WERI-Rb-1 (cell line): ENCODE measurements at regions not wholly inside any gene's neighbourhood (a gene's known extent, or its start where the extent isn't known, plus 50 kb on each side); places are given as distances from the start of the nearest gene placed in this dataset.
"Not testable (repeated sequence)": the region's sequence is repeated elsewhere in the genome, so short reads cannot be mapped to it uniquely, and the experiment has no call there.

Experiments
- DNase-seq: peaks from one replicate; pipeline ENCODE4 v3.0.0-alpha.2; 2020
- H3K27ac ChIP-seq: fragments of 250-450 bp; sonication (Bioruptor Pico); 2 replicates; pipeline ENCODE4 v1.5.1; 2020; ENCODE audit warnings: mild to moderate bottlenecking, moderate library complexity
- H3K27me3 ChIP-seq: fragments of 250-450 bp; sonication (Bioruptor Pico); 2 replicates; pipeline ENCODE4 v1.5.1; 2021; ENCODE audit warnings: mild to moderate bottlenecking, low read depth, moderate library complexity; ENCODE audit not compliant: insufficient read depth, severe bottlenecking
- H3K36me3 ChIP-seq: fragments of 250-450 bp; sonication (Bioruptor Pico); 2 replicates; pipeline ENCODE4 v1.5.1; 2020; ENCODE audit warnings: mild to moderate bottlenecking, moderate library complexity
- H3K4me3 ChIP-seq: 2 replicates; pipeline ENCODE4 v1.5.1; 2011; ENCODE audit warnings: low read depth, mild to moderate bottlenecking, control low read depth, low read length
- H3K9me3 ChIP-seq: fragments of 250-450 bp; sonication (Bioruptor Pico); 2 replicates; pipeline ENCODE4 v1.5.1; 2021; ENCODE audit warnings: mild to moderate bottlenecking, moderate library complexity; ENCODE audit not compliant: severe bottlenecking
- CTCF ChIP-seq: IDR thresholded peaks from 2 replicates; pipeline ENCODE4 v1.5.1; 2011; ENCODE audit warnings: low read depth, mild to moderate bottlenecking, control low read depth, inconsistent platforms, low read length

- DNase-seq: no peak
- H3K9me3 ChIP-seq: no peaks in the 10 kb centered on the region
- H3K36me3 ChIP-seq: no peaks in the 10 kb centered on the region
- H3K27ac ChIP-seq: no peak overlapping the region
- H3K4me3 ChIP-seq: no peak overlapping the region
- TF ChIP-seq CTCF: no peak
- no peaks in the 10 kb centered on the region for H3K27me3 ChIP-seq
Observed at GRCh38 chr12:102317155-102317554, 119.5 kb upstream of the PMCH start.

GRCh38 chr12:102316723-102317122, 119.1 kb upstream of the PMCH start:
- Histone ChIP-seq H3K27me3 (no peaks in the 10 kb centered on the region), H3K36me3 (no peaks in the 10 kb centered on the region), H3K9me3 (no peaks in the 10 kb centered on the region), H3K4me3 (no peak overlapping the region), H3K27ac (no peak overlapping the region)
- no peak for DNase-seq
- no peak for TF ChIP-seq CTCF

- no peak for TF ChIP-seq CTCF
- Histone ChIP-seq H3K4me3 (no peak overlapping the region), H3K27me3 (no peaks in the 10 kb centered on the region), H3K27ac (no peak overlapping the region), H3K9me3 (no peaks in the 10 kb centered on the region), H3K36me3 (no peaks in the 10 kb centered on the region)
- no peak for DNase-seq
Observed at GRCh38 chr12:102314821-102315220, 117.2 kb upstream of the PMCH start.

GRCh38 chr12:102313116-102313971, 115.7 kb upstream of the PMCH start:
- H3K4me3 ChIP-seq, DNase-seq, H3K27me3 ChIP-seq, H3K9me3 ChIP-seq, H3K36me3 ChIP-seq, H3K27ac ChIP-seq: not testable (repeated sequence)

- no peak overlapping the region for H3K27ac ChIP-seq
- no peaks in the 10 kb centered on the region for H3K27me3 ChIP-seq
- no peaks in the 10 kb centered on the region for H3K36me3 ChIP-seq
- no peak for TF ChIP-seq CTCF
- no peaks in the 10 kb centered on the region for H3K9me3 ChIP-seq
- no peak overlapping the region for H3K4me3 ChIP-seq
- DNase-seq: no peak
Observed at GRCh38 chr12:102305486-102305885, 107.9 kb upstream of the PMCH start.

- H3K4me3 ChIP-seq, DNase-seq, H3K36me3 ChIP-seq, H3K27ac ChIP-seq, H3K27me3 ChIP-seq, H3K9me3 ChIP-seq: not testable (repeated sequence)
Observed at GRCh38 chr12:102304667-102305066, 107.0 kb upstream of the PMCH start.

GRCh38 chr12:102302553-102302952, 104.9 kb upstream of the PMCH start:
- no peaks in the 10 kb centered on the region for H3K9me3 ChIP-seq
- no peaks in the 10 kb centered on the region for H3K27me3 ChIP-seq
- DNase-seq: no peak
- H3K27ac ChIP-seq: no peak overlapping the region
- no peak overlapping the region for H3K4me3 ChIP-seq
- TF ChIP-seq CTCF: no peak
- no peaks in the 10 kb centered on the region for H3K36me3 ChIP-seq
